Ovary (tissue), 7 donors: ENCODE measurements at regions not wholly inside any gene's neighbourhood (a gene's known extent, or its start where the extent isn't known, plus 50 kb on each side); places are given as distances from the start of the nearest gene placed in this dataset.

Experiments used
- DNase-seq, 5 donors: peaks; one replicate each; pipeline ENCODE4 v3.0.0-alpha.2; 2019 to 2020
- H3K27ac ChIP-seq, 2 donors: fragments of 200-600 bp; one replicate each; pipeline versions ENCODE4 v1.5.1 to v1.8.0; 2019 to 2022
- H3K27me3 ChIP-seq: fragments of 200-600 bp; one replicate; pipeline ENCODE4 v1.8.0; 2022
- H3K36me3 ChIP-seq: fragments of 200-600 bp; sonication (generic); one replicate; pipeline ENCODE4 v1.5.1; 2019
- H3K4me1 ChIP-seq: one replicate; pipeline ENCODE4 v1.8.1; 2013; ENCODE audit warnings: mild to moderate bottlenecking, moderate library complexity; ENCODE audit not compliant: insufficient read depth
- H3K4me3 ChIP-seq: fragments of 200-600 bp; sonication (generic); one replicate; pipeline ENCODE4 v1.5.1; 2017
- H3K9me3 ChIP-seq, 2 donors: fragments of 200-600 bp in 1 of 2; sonication (generic) in 1 of 2; one replicate each; pipeline versions ENCODE4 v1.5.1 to v1.8.1; 2013 to 2019; ENCODE audit warnings: mild to moderate bottlenecking in 1 of 2, moderate library complexity in 1 of 2
- EP300 ChIP-seq: sonication (generic); formaldehyde crosslinking; IDR thresholded peaks from one replicate; pipeline ENCODE4 v1.6.1; 2017; ENCODE audit warnings: antibody characterized with exemption
- POLR2A ChIP-seq: fragments of 450-650 bp; IDR thresholded peaks from one replicate; pipeline ENCODE4 v1.6.1; 2017; ENCODE audit warnings: antibody characterized with exemption, mild to moderate bottlenecking, moderate library complexity
- WGBS, 3 donors: extraction: QIAGEN DNeasy Blood & Tissue Kit in 1 of 3; methylation state at CpG; one replicate each; pipeline versions ENCODE4 v1.1.5 to v1.1.7; 2013 to 2017; 5-methylcytosine and 5-hydroxymethylcytosine counted together
- intact Hi-C, 4 donors: fragments of 100-400 bp; cut with DNase I; formaldehyde crosslinking; loops; one replicate each; pipeline versions ENCODE4 v1.11.0 to v1.15.1; 2022 to 2023
- TF ChIP-seq, protein P1 (sequence below), 3 donors: fragments of 450-650 bp in 2 of 3; fragments of 200-600 bp in 1 of 3; IDR thresholded peaks; one replicate each; pipeline versions ENCODE4 v1.5.1 to v1.8.0; 2016 to 2022; ENCODE audit warnings: antibody characterized with exemption in 3 of 3, mild to moderate bottlenecking in 1 of 3
- donor health status: DM: no; HTN: no; CAD: no; lungs with moderate emphysema.
- donor health status: DM: no; HTN: no; CAD: no.
- donor health status: Bipolar disorder and iron deficiency.
- donor health status: DM: no; HTN: no; CAD: no.
- donor health status: DM: yes; HTN: yes; CAD: no.

DNA sequence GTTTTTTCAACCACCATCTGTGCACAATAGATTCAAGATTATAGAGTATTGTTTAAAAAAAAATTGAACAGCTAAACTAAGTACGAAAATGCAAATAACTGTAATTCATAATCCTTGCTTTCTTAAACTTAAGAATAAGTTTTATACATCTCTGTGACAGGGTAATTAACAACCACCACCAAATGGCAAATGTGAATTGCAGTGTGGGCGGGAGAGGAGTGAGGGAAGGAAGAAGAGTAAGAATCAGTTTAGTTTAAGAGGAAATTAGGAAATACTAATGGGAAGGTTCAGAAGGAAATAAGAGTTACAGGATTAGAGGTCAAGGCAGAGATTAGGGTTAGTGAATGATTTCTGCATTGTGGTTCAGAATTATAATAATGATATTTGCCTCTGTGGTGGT, 430.9 kb downstream of the SPRY1 start:
- 93 to 96% (median 93%) methylated on average over 2 of the region's 2 CpGs for WGBS, 3 donors
- Histone ChIP-seq H3K27ac (no peak overlapping the region), H3K4me1 (peaks cover 6% of the 10 kb centered on the region), H3K4me3 (no peak overlapping the region), H3K36me3 (no peaks in the 10 kb centered on the region), H3K9me3 (no peaks in the 10 kb centered on the region), H3K27me3 (no peaks in the 10 kb centered on the region)
- no peak for DNase-seq
- TF ChIP-seq EP300 = no peak
- TF ChIP-seq, protein P1, sequence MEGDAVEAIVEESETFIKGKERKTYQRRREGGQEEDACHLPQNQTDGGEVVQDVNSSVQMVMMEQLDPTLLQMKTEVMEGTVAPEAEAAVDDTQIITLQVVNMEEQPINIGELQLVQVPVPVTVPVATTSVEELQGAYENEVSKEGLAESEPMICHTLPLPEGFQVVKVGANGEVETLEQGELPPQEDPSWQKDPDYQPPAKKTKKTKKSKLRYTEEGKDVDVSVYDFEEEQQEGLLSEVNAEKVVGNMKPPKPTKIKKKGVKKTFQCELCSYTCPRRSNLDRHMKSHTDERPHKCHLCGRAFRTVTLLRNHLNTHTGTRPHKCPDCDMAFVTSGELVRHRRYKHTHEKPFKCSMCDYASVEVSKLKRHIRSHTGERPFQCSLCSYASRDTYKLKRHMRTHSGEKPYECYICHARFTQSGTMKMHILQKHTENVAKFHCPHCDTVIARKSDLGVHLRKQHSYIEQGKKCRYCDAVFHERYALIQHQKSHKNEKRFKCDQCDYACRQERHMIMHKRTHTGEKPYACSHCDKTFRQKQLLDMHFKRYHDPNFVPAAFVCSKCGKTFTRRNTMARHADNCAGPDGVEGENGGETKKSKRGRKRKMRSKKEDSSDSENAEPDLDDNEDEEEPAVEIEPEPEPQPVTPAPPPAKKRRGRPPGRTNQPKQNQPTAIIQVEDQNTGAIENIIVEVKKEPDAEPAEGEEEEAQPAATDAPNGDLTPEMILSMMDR (IDR thresholded peaks at IDR 0.05) = no peak
- TF ChIP-seq POLR2A = no peak
- intact Hi-C loops = no loop called here

DNA sequence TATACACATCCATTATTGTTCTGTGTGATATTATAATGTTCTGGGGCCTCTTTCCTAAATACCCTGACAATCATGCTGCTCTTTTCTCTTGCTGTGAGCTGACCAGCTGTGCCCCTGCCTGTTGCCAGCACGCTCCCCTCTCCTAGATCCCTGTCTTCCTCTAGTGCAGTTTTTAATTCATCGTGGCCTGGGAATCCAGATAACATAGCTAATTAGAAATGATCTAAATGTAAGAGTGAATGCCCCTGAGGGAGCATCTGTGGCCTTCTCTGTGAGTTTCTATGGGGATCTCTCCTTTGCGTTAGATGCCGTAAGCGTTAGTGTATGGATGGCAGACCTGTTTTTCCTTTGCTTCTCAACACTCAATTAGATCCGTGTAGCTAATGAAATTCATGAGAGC, 434.3 kb downstream of the SPRY1 start:
- 69 to 78% (median 73%) methylated on average over 6 of the region's 6 CpGs for WGBS, 3 donors
- no peak overlapping the region for H3K27ac ChIP-seq
- TF ChIP-seq EP300 = no peak
- TF ChIP-seq, protein P1 (IDR thresholded peaks at IDR 0.05) = no peak
- TF ChIP-seq POLR2A = no peak
- peaks cover 9% of the 10 kb centered on the region for H3K4me1 ChIP-seq
- intact Hi-C loops = no loop called here
- H3K4me3 ChIP-seq = no peak overlapping the region
- H3K36me3 ChIP-seq = no peaks in the 10 kb centered on the region
- H3K9me3 ChIP-seq = no peaks in the 10 kb centered on the region
- DNase-seq = no peak
- H3K27me3 ChIP-seq = no peaks in the 10 kb centered on the region

DNA sequence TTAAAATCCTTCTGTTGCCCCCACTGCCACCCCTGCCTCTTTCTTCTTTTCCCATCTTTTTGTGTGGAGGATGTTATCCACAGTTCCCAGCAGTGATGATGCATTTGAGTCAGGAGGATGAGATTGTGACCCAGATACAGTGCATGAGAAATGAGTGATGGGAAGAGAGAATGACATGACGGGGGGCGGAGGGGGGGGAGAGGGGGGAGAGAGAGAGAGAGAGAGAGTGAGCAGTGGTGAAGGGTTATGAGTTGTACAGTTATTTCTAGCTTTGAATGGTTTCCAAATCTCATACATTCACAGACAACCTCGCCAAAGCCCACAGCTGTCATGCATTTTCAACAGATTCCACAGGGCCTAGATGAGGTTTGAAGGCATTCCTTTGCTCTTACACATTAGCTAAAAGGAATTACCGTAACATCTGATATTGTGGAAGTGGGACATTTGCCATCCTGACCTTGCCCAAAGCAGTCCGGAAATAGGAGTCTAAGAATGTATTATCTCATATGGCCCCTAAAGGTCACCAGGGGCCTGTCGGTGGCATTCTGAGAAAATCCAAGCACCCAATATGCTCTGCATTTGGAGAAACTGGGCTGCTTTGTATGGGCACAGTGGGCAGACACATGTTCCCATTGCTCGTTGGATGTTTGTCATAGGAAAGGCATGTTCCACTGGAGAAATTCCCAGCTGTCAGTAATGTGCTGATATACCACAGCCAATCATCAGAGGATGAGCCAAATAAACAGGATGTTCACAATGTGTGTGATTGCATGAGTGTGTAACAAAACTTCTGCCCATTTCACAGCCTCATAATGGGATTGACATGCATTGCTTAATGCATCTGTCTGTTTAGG, 435.8 kb downstream of the SPRY1 start:
- WGBS, 3 donors = 19 to 23% (median 23%) methylated on average over 7 of the region's 7 CpGs
- intact Hi-C loops = no loop called here

DNA sequence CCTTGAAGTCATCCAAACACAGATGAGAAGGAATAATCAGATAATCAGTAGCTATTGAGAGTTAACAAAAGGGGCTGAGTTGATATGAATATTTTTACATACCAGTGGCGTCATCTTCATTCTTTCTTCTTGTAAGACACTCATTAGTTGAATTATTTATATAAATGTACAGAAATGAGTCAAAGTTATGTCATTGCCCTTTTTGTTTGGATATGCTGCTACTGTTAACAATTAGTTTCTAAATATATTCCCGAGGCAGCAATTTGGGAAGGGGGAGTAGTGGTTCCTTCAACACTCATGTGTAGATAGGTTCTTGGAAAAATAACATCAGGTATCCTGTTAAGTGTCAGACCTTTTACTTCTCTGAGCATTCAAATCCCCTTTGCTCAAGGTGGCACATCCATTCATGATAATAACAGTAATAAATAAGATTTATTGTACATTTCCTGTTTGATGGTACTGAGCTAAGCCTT, 436.6 kb downstream of the SPRY1 start:
- Histone ChIP-seq H3K36me3 (no peaks in the 10 kb centered on the region), H3K4me1 (peaks cover 9% of the 10 kb centered on the region), H3K9me3 (no peaks in the 10 kb centered on the region), H3K27ac (no peak overlapping the region), H3K27me3 (no peaks in the 10 kb centered on the region), H3K4me3 (no peak overlapping the region)
- no peak for DNase-seq
- intact Hi-C loops = no loop called here
- TF ChIP-seq, protein P1 (IDR thresholded peaks at IDR 0.05) = no peak
- no peak for TF ChIP-seq POLR2A
- no peak for TF ChIP-seq EP300
- 46 to 57% (median 48%) methylated on average over 2 of the region's 2 CpGs for WGBS, 3 donors

More for the DNA sequence above, 435.8 kb downstream of the SPRY1 start:
- Histone ChIP-seq H3K9me3 (no peaks in the 10 kb centered on the region), H3K4me3 (no peak overlapping the region), H3K36me3 (no peaks in the 10 kb centered on the region), H3K27ac (no peak overlapping the region), H3K27me3 (no peaks in the 10 kb centered on the region), H3K4me1 (peaks cover 9% of the 10 kb centered on the region)
- TF ChIP-seq POLR2A (no peak), EP300 (peak; percentile 62)
- DNase-seq = peak in 2 of 5 donors; percentile 19 to 38
